HCT116 (cell line): ENCODE measurements at regions not wholly inside any gene's neighbourhood (a gene's known extent, or its start where the extent isn't known, plus 50 kb on each side); places are given as distances from the start of the nearest gene placed in this dataset.

Experiments used
- ATAC-seq: fragments of 200-7000 bp; cut with Tn5 transposase; 2 replicates; pipeline ENCODE4 v1.9.1; 2020; ENCODE audit warnings: mild to moderate bottlenecking, moderate library complexity
- BruUV-seq: library from RNA; stranded (reverse); fragments of 400-500 nt; replicated peaks from 2 replicates; lab custom pipeline; 2021; lab: Mats Ljungman, UMichigan
- CTCF ChIA-PET: fragments of 300-600 bp; sonication (Branson Sonifier 250); formaldehyde crosslinking; loops from one replicate; lab custom pipeline; 2021; ENCODE audit warnings: antibody characterized with exemption; lab: Charles Lee
- POLR2A ChIA-PET: fragments of 300-600, 350-600 bp; sonication (Branson Sonifier 250); formaldehyde crosslinking; loops from one replicate; lab custom pipeline; 2021; ENCODE audit warnings: antibody characterized with exemption; lab: Charles Lee
- RAD21 ChIA-PET, 2 experiments: fragments of 300-600 bp; sonication (Branson Sonifier 250); formaldehyde crosslinking; loops; one replicate each; lab custom pipeline; 2023; ENCODE audit warnings: low total read pairs in 2 of 2; ENCODE audit not compliant: uncharacterized antibody in 2 of 2, unreplicated experiment in 2 of 2, low non-redundant PET in 1 of 2; lab: Charles Lee
- DNase-seq: peaks from one replicate; pipeline ENCODE4 v3.0.0-alpha.2; 2010; ENCODE audit warnings: low read depth, low spot score
- H2AFZ ChIP-seq: fragments of 200-600 bp; shearing (Covaris generic), sonication (generic); 2 replicates; pipeline ENCODE4 v1.6.1; 2017; ENCODE audit warnings: low read depth, mixed run types, mixed read lengths, antibody characterized with exemption, low read length; ENCODE audit not compliant: poor library complexity, severe bottlenecking
- H3K27ac ChIP-seq: 2 replicates; pipeline ENCODE4 v1.5.1; 2012; ENCODE audit warnings: low read depth, low read length
- H3K27me3 ChIP-seq: fragments of 200-600 bp; sonication (generic); 2 replicates; pipeline ENCODE4 v1.6.1; 2016; ENCODE audit warnings: mixed run types, low read length, mixed read lengths; ENCODE audit not compliant: insufficient read depth
- H3K36me3 ChIP-seq, 2 experiments: fragments of 200-500 bp in 1 of 2; fragments of 200-600 bp in 1 of 2; sonication (Bioruptor generic) in 1 of 2; sonication (generic) in 1 of 2; 2 replicates each; pipeline versions ENCODE4 v1.5.1 to v1.6.1; 2014 to 2016; ENCODE audit warnings: low read length in 2 of 2, inconsistent platforms in 1 of 2, mixed read lengths in 1 of 2, mixed run types in 1 of 2; ENCODE audit not compliant: insufficient read depth in 2 of 2, control insufficient read depth in 1 of 2
- H3K4me1 ChIP-seq, 2 experiments: fragments of 200-600 bp in 1 of 2; sonication (generic) in 1 of 2; 2 replicates each; pipeline versions ENCODE4 v1.5.1 to v1.6.1; 2012 to 2017; ENCODE audit warnings: low read length in 2 of 2, inconsistent platforms in 1 of 2, mild to moderate bottlenecking in 1 of 2, mixed read lengths in 1 of 2, mixed run types in 1 of 2, moderate library complexity in 1 of 2; ENCODE audit not compliant: insufficient read depth in 2 of 2, control insufficient read depth in 1 of 2
- H3K4me2 ChIP-seq: fragments of 200-600 bp; sonication (generic); 2 replicates; pipeline ENCODE4 v1.6.1; 2017; ENCODE audit warnings: mixed run types, low read length, mixed read lengths
- H3K4me3 ChIP-seq, 2 experiments: fragments of 200-600 bp in 1 of 2; sonication (generic) in 1 of 2; replicated peaks in 1 of 2; 2 replicates each; pipeline ENCODE4 v1.5.1; 2011 to 2016; ENCODE audit warnings: low read length in 2 of 2, control low read depth in 1 of 2, low read depth in 1 of 2, mild to moderate bottlenecking in 1 of 2, mixed read lengths in 1 of 2, mixed run types in 1 of 2
- H3K79me2 ChIP-seq: fragments of 200-600 bp; sonication (generic); 2 replicates; pipeline ENCODE4 v1.6.1; 2017; ENCODE audit warnings: mild to moderate bottlenecking, mixed run types, low read length, moderate library complexity, mixed read lengths; ENCODE audit not compliant: insufficient read depth
- H3K9ac ChIP-seq: fragments of 200-600 bp; sonication (generic); 2 replicates; pipeline ENCODE4 v1.6.1; 2016; ENCODE audit warnings: low read length, mixed read lengths
- H3K9me2 ChIP-seq: fragments of 200-600 bp; sonication (generic), shearing (Covaris generic); 2 replicates; pipeline ENCODE4 v1.6.1; 2017; ENCODE audit warnings: mixed run types, mild to moderate bottlenecking, moderate library complexity; ENCODE audit not compliant: insufficient read depth
- H3K9me3 ChIP-seq, 2 experiments: fragments of 200-500 bp in 1 of 2; fragments of 200-600 bp in 1 of 2; sonication (Bioruptor generic) in 1 of 2; sonication (generic) in 1 of 2; 2 replicates each; pipeline ENCODE4 v1.6.1; 2014 to 2017; ENCODE audit warnings: low read length in 2 of 2, mixed read lengths in 2 of 2, inconsistent platforms in 1 of 2, low read depth in 1 of 2, mild to moderate bottlenecking in 1 of 2, mixed run types in 1 of 2, moderate library complexity in 1 of 2; ENCODE audit not compliant: control insufficient read depth in 1 of 2, insufficient read depth in 1 of 2
- H4K20me1 ChIP-seq: fragments of 200-600 bp; sonication (generic), shearing (Covaris generic); 2 replicates; pipeline ENCODE4 v1.6.1; 2017; ENCODE audit warnings: mixed run types, mild to moderate bottlenecking, moderate library complexity; ENCODE audit not compliant: insufficient read depth
- EZH2phosphoT487 ChIP-seq: fragments of 200-600 bp; IDR thresholded peaks from 2 replicates; pipeline ENCODE4 v1.6.1; 2018; ENCODE audit warnings: antibody characterized with exemption, borderline replicate concordance
- JUND ChIP-seq: IDR thresholded peaks from 2 replicates; pipeline ENCODE4 v1.6.1; 2012
- SIN3A ChIP-seq: IDR thresholded peaks from 2 replicates; pipeline ENCODE4 v1.6.1; 2012; ENCODE audit warnings: low read depth
- YY1 ChIP-seq: IDR thresholded peaks from 2 replicates; pipeline ENCODE4 v1.6.1; 2011; ENCODE audit warnings: low read length, low read depth, moderate library complexity, mild to moderate bottlenecking; ENCODE audit not compliant: insufficient replicate concordance; ENCODE audit errors: extremely low read depth
- intact Hi-C: fragments of 100-400 bp; cut with micrococcal nuclease; formaldehyde crosslinking; loops from 2 replicates; pipeline ENCODE4 v1.10.0; 2022
- TF ChIP-seq, protein P1 (sequence below): IDR thresholded peaks from 2 replicates; pipeline ENCODE4 v1.6.1; 2012
- TF ChIP-seq, protein P2 (sequence below), 3 experiments: fragments of 200-600 bp in 1 of 3; sonication (generic) in 1 of 3; IDR thresholded peaks in 2 of 3; conservative IDR thresholded peaks in 1 of 3; 2 replicates each; pipeline ENCODE4 v1.5.1; 2012 to 2017; ENCODE audit warnings: low read depth in 2 of 3, low read length in 2 of 3, antibody characterized with exemption in 1 of 3, borderline replicate concordance in 1 of 3, control low read depth in 1 of 3, mild to moderate bottlenecking in 1 of 3, mixed read lengths in 1 of 3, mixed run types in 1 of 3, moderate library complexity in 1 of 3; ENCODE audit not compliant: insufficient read depth in 1 of 3
- TF ChIP-seq, protein P3 (sequence below): IDR thresholded peaks from 2 replicates; pipeline ENCODE4 v1.6.1; 2011; ENCODE audit warnings: mild to moderate bottlenecking, low read length, moderate library complexity; ENCODE audit not compliant: insufficient replicate concordance; ENCODE audit errors: extremely low read depth

DNA sequence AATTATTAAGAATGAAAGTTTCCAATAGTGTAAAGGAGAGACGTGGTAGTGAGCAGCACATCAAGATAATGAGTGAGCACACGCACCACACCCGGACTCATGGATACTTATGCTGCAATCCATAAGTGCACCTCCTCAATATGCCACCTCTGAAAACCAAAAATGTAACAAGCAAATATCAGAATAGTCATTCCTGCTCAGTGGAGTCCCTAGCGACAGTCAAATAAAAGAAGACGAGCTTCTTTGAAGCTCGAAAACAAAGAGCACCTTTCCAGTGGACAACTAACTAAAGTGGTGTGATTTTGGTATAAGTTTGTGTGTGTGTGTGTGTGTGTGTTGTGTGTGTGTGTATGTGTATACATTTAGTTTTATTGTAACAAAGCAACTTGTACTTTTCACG is 241.3 kb downstream of the DEPDC1B start:
- intact Hi-C loops, result no loop called here
- peaks cover 13% of the 10 kb centered on the region for H3K27me3 ChIP-seq
- no peaks in the 10 kb centered on the region for H4K20me1 ChIP-seq
- no peak overlapping the region for H3K27ac ChIP-seq
- POLR2A ChIA-PET, result no interaction called here
- BruUV-seq, result no TSS peak
- H3K79me2 ChIP-seq, result no peaks in the 10 kb centered on the region
- no peak for TF ChIP-seq EZH2phosphoT487
- no peak for TF ChIP-seq YY1
- TF ChIP-seq JUND, result no peak
- TF ChIP-seq, protein P1, sequence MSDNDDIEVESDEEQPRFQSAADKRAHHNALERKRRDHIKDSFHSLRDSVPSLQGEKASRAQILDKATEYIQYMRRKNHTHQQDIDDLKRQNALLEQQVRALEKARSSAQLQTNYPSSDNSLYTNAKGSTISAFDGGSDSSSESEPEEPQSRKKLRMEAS, result no peak
- TF ChIP-seq SIN3A, result no peak
- TF ChIP-seq, protein P2, sequence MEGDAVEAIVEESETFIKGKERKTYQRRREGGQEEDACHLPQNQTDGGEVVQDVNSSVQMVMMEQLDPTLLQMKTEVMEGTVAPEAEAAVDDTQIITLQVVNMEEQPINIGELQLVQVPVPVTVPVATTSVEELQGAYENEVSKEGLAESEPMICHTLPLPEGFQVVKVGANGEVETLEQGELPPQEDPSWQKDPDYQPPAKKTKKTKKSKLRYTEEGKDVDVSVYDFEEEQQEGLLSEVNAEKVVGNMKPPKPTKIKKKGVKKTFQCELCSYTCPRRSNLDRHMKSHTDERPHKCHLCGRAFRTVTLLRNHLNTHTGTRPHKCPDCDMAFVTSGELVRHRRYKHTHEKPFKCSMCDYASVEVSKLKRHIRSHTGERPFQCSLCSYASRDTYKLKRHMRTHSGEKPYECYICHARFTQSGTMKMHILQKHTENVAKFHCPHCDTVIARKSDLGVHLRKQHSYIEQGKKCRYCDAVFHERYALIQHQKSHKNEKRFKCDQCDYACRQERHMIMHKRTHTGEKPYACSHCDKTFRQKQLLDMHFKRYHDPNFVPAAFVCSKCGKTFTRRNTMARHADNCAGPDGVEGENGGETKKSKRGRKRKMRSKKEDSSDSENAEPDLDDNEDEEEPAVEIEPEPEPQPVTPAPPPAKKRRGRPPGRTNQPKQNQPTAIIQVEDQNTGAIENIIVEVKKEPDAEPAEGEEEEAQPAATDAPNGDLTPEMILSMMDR (IDR thresholded peaks at IDR 0.05 in 2 of 3, conservative IDR thresholded peaks at IDR 0.05 in 1 of 3; ENCODE audit: borderline replicate concordance in 1 of 3, insufficient read depth in 1 of 3, low read depth in 2 of 3, low read length in 2 of 3), result 0 out of 6 replicates have a peak, but pooled peaks of 1 of the 3 experiments have one; percentile 5
- TF ChIP-seq, protein P3, sequence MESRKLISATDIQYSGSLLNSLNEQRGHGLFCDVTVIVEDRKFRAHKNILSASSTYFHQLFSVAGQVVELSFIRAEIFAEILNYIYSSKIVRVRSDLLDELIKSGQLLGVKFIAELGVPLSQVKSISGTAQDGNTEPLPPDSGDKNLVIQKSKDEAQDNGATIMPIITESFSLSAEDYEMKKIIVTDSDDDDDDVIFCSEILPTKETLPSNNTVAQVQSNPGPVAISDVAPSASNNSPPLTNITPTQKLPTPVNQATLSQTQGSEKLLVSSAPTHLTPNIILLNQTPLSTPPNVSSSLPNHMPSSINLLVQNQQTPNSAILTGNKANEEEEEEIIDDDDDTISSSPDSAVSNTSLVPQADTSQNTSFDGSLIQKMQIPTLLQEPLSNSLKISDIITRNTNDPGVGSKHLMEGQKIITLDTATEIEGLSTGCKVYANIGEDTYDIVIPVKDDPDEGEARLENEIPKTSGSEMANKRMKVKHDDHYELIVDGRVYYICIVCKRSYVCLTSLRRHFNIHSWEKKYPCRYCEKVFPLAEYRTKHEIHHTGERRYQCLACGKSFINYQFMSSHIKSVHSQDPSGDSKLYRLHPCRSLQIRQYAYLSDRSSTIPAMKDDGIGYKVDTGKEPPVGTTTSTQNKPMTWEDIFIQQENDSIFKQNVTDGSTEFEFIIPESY, result no peak
- TF ChIP-seq, all 23 proteins: peak for 1
- Histone ChIP-seq H2AFZ (no peak overlapping the region), H3K4me3 (no peak overlapping the region), H3K4me1 (no peaks in the 10 kb centered on the region), H3K36me3 (no peaks in the 10 kb centered on the region), H3K9ac (no peak overlapping the region), H3K9me3 (no peaks in the 10 kb centered on the region), H3K4me2 (no peak overlapping the region), H3K9me2 (no peaks in the 10 kb centered on the region)
- ChIA-PET CTCF (no interaction called here), RAD21 (no interaction called here)
- ATAC-seq, result no peak
- no peak for DNase-seq
